Neural crest cell (in vitro differentiated cells): ENCODE measurements at regions not wholly inside any gene's neighbourhood (a gene's known extent, or its start where the extent isn't known, plus 50 kb on each side); places are given as distances from the start of the nearest gene placed in this dataset.

Experiments
- DNase-seq: peaks from one replicate; pipeline ENCODE4 v3.0.0; 2021; ENCODE audit warnings: low read depth, mixed read lengths, low spot score
- H3K27ac Mint-ChIP-seq: one replicate; pipeline ENCODE4 v1.8.0; 2021; ENCODE audit warnings: mild to moderate bottlenecking, mixed read lengths; ENCODE audit not compliant: unreplicated experiment
- H3K27me3 Mint-ChIP-seq: 2 replicates; pipeline ENCODE4 v1.8.0; 2021; ENCODE audit warnings: low read depth, mild to moderate bottlenecking, mixed read lengths
- H3K36me3 Mint-ChIP-seq: 2 replicates; pipeline ENCODE4 v1.8.0; 2021; ENCODE audit warnings: low read depth, mild to moderate bottlenecking, mixed read lengths
- H3K4me1 Mint-ChIP-seq: 2 replicates; pipeline ENCODE4 v1.8.0; 2021; ENCODE audit warnings: mixed read lengths
- H3K4me3 Mint-ChIP-seq: one replicate; pipeline ENCODE4 v1.8.0; 2021; ENCODE audit warnings: mild to moderate bottlenecking, mixed read lengths
- H3K9me3 Mint-ChIP-seq: 2 replicates; pipeline ENCODE4 v1.8.0; 2021; ENCODE audit warnings: mixed read lengths
- TF ChIP-seq, protein P1 (sequence below): fragments of 200-600 bp; sonication (generic); conservative IDR thresholded peaks from 2 replicates; pipeline ENCODE4 v1.5.0; 2021; ENCODE audit warnings: antibody characterized with exemption, mild to moderate bottlenecking

DNA sequence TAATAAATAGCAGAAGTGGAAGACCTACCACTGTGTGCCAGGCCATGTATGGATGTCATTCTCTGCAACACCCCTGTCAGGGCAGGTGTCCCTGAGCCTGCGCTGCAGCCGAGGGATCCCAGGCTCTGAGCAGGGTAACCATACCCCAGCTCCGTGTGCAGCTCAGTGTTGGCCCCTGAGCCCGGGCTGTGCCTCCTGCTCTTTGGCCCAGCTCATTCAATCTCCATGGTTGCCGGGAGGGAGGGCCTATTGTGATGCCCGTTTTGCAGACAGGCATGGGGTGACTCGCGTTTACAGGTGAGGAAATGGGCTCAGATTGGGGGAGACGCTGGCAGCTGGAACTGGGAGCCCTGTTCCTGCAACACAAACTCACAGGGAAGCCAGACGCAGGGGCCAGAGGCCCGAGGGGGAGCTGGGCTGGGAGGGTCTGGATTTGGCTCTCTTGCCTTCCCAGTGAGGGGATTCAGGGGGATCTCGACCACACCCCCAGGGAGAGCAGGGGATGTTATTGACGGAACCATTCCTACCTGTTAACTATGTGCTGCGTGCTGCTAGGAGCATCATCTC lies 190.5 kb downstream of the IRF8 start:
- H3K9me3 Mint-ChIP-seq, result no peaks in the 10 kb centered on the region

DNA sequence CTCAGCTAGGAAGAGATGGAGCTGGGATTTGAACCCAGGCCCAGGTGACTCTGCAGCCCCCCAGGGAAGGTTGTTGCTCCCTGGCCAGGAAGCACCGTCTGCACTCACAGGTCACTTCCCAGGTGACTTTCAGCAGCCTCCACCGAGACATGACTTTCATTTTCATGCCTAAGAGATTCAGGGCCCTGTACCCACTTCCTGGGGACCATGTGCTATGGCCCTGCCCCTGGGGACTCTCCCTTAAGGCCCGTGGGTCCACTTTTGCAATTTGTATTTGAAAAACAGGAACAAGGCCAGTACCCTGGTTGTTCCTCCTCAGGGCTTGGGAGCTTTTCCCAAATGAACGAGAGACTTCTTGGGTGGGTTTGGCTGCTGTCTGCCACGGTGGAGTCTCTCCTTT lies 191.0 kb downstream of the IRF8 start:
- Mint-ChIP-seq H3K9me3 (no peaks in the 10 kb centered on the region), H3K4me1 (peaks cover 11% of the 10 kb centered on the region), H3K36me3 (no peaks in the 10 kb centered on the region), H3K27me3 (no peaks in the 10 kb centered on the region), H3K4me3 (no peak overlapping the region), H3K27ac (no peak overlapping the region)
- TF ChIP-seq, protein P1, sequence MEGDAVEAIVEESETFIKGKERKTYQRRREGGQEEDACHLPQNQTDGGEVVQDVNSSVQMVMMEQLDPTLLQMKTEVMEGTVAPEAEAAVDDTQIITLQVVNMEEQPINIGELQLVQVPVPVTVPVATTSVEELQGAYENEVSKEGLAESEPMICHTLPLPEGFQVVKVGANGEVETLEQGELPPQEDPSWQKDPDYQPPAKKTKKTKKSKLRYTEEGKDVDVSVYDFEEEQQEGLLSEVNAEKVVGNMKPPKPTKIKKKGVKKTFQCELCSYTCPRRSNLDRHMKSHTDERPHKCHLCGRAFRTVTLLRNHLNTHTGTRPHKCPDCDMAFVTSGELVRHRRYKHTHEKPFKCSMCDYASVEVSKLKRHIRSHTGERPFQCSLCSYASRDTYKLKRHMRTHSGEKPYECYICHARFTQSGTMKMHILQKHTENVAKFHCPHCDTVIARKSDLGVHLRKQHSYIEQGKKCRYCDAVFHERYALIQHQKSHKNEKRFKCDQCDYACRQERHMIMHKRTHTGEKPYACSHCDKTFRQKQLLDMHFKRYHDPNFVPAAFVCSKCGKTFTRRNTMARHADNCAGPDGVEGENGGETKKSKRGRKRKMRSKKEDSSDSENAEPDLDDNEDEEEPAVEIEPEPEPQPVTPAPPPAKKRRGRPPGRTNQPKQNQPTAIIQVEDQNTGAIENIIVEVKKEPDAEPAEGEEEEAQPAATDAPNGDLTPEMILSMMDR, result no peak
- no peak for DNase-seq

More for the DNA sequence above, 190.5 kb downstream of the IRF8 start:
- DNase-seq, result no peak
- Mint-ChIP-seq H3K27ac (no peak overlapping the region), H3K4me1 (peaks cover 11% of the 10 kb centered on the region), H3K36me3 (no peaks in the 10 kb centered on the region), H3K27me3 (no peaks in the 10 kb centered on the region), H3K4me3 (no peak overlapping the region)
- TF ChIP-seq, protein P1, result no peak

DNA sequence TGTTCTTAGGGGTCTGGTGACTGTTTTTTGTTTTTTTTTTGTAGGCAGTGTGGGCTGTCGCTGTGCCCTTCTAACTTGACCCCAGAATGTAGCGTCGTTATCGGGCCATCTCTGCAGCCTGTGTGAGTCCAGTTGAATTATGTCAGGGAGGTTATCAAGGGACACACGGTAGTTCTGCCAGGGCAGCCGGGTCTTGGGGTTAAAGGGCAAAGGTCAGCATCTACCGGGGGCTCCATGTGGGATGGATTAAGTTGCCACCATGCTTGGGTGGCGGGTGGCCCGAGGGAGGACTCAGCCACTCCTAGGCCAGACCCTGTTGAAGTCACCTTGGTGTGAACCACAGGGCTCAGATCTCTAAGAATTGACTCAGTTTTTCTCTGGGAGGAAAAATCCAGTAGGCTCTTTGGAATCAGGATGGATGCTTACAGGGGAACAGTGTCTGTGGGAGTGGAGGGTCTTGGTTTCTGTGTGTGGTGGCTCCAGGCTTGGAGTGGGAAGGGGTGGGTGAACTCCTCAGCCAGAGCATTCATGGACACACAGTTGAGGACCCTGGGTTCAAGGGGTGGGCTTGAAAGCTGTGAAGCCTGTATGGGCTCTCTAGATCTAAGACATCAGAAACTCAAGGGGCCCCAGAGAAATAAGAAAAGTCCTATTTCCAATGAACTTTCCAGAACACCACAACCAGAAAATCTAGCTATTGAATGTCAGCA lies 191.7 kb downstream of the IRF8 start:
- TF ChIP-seq, protein P1, result no peak
- no peak overlapping the region for H3K27ac Mint-ChIP-seq
- H3K4me1 Mint-ChIP-seq, result peaks cover 11% of the 10 kb centered on the region
- no peak for DNase-seq
- no peak overlapping the region for H3K4me3 Mint-ChIP-seq
- no peaks in the 10 kb centered on the region for H3K36me3 Mint-ChIP-seq
- H3K9me3 Mint-ChIP-seq, result no peaks in the 10 kb centered on the region
- H3K27me3 Mint-ChIP-seq, result no peaks in the 10 kb centered on the region

DNA sequence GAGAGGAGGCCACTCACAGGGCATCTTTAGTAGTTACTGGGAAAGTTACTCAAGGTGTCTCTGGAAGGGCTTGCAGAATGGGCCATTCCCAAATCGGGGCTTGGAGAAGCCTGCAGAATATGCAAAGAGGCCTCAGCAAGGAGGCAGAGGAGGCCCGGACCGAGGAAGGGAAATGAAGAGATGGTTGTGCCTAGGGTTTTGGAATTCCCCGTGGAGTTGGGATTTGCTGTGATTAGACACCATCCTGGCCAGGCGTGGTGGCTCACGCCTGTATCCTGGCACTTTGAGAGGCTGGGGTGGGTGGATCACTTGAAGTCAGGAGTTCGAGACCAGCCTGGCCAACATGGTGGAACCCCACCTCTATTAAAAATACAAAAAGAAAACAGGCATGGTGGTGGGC lies 193.0 kb downstream of the IRF8 start:
- Mint-ChIP-seq H3K27me3 (no peaks in the 10 kb centered on the region), H3K9me3 (no peaks in the 10 kb centered on the region), H3K36me3 (no peaks in the 10 kb centered on the region), H3K27ac (no peak overlapping the region), H3K4me1 (peaks cover 11% of the 10 kb centered on the region), H3K4me3 (no peak overlapping the region)
- TF ChIP-seq, protein P1, result no peak
- no peak for DNase-seq

DNA sequence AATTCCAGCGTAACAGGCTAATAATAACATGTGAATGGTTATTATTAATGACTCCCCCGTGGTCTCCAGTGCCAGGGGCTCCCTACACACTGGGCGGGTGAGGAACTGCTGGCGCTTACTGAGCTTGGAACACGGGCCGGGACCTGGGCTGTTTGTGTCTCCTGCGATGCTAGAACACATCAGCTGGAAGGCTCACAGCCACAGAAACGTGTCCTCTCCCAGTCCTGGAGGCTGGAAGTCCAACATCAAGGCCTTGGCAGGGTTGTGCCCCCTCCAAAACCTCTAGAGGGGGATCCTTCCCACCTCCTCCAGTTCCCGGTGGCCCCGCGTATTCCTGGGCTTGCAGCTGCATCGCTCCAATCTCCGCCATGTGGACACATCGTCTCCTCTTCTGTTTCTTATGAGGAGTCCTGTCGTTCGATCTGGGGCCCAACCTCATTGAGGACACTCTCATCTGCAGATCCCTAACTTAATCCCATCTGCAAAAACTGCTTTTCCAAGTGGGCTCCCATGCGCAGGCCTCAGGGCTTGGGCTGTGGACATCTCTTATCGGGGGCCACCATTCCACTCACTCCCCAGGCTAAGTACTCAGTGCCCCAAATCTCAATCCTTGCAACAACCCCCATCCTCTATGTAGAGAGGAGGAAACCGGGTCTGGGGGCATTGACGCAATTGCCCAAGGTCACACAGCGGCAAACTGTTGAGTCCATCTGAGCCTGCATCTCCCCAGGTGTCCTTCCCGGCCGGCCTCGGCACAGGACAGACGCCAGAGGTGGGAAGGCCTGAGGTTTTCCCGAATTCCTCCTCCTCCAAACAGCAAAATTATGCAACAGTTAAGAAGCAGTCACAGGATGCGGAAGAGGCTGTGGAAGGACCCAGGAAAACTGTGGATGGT lies 193.9 kb downstream of the IRF8 start:
- TF ChIP-seq, protein P1, result no peak
- no peak overlapping the region for H3K4me3 Mint-ChIP-seq
- peaks cover 1% of the 10 kb centered on the region for H3K27me3 Mint-ChIP-seq
- no peaks in the 10 kb centered on the region for H3K9me3 Mint-ChIP-seq
- DNase-seq, result no peak
- peaks cover 11% of the 10 kb centered on the region for H3K4me1 Mint-ChIP-seq
- no peak overlapping the region for H3K27ac Mint-ChIP-seq
- no peaks in the 10 kb centered on the region for H3K36me3 Mint-ChIP-seq
